H9 (cell line): ENCODE measurements at regions not wholly inside any gene's neighbourhood (a gene's known extent, or its start where the extent isn't known, plus 50 kb on each side); places are given as distances from the start of the nearest gene placed in this dataset.

Experiments used
- DNase-seq: peaks from one replicate; pipeline ENCODE4 v3.0.0-alpha.2; 2017
- H2AFZ ChIP-seq: one replicate; pipeline ENCODE4 v1.6.1; 2013; ENCODE audit warnings: mild to moderate bottlenecking, low read length, control low read depth, moderate library complexity
- H2AK5ac ChIP-seq: 2 replicates; pipeline ENCODE4 v1.6.1; 2013; ENCODE audit warnings: low read length, control low read depth, mixed read lengths; ENCODE audit not compliant: insufficient read length
- H2BK120ac ChIP-seq: one replicate; pipeline ENCODE4 v1.6.1; 2013; ENCODE audit warnings: low read depth, mild to moderate bottlenecking, low read length, control low read depth, inconsistent platforms; ENCODE audit not compliant: poor library complexity, severe bottlenecking
- H2BK12ac ChIP-seq: 2 replicates; pipeline ENCODE4 v1.6.1; 2013; ENCODE audit warnings: low read length, control low read depth, mixed read lengths, low read depth; ENCODE audit not compliant: insufficient read length
- H2BK15ac ChIP-seq: 2 replicates; pipeline ENCODE4 v1.6.1; 2013; ENCODE audit warnings: low read depth, low read length, control low read depth
- H2BK20ac ChIP-seq: one replicate; pipeline ENCODE4 v1.6.1; 2013; ENCODE audit warnings: low read depth, mild to moderate bottlenecking, low read length, control low read depth, inconsistent platforms; ENCODE audit not compliant: poor library complexity, severe bottlenecking
- H2BK5ac ChIP-seq: 2 replicates; pipeline ENCODE4 v1.6.1; 2013; ENCODE audit warnings: low read length, control low read depth, mixed read lengths; ENCODE audit not compliant: insufficient read length
- H3K14ac ChIP-seq: 2 replicates; pipeline ENCODE4 v1.6.1; 2013; ENCODE audit warnings: low read length, control low read depth; ENCODE audit not compliant: insufficient read depth
- H3K18ac ChIP-seq: 2 replicates; pipeline ENCODE4 v1.6.1; 2013; ENCODE audit warnings: low read depth, mild to moderate bottlenecking, mixed read lengths, low read length, control low read depth; ENCODE audit not compliant: insufficient read length
- H3K23ac ChIP-seq: 2 replicates; pipeline ENCODE4 v1.6.1; 2013; ENCODE audit warnings: low read length, control low read depth, mixed read lengths, low read depth; ENCODE audit not compliant: insufficient read length
- H3K23me2 ChIP-seq: 2 replicates; pipeline ENCODE4 v1.6.1; 2013; ENCODE audit warnings: low read depth, mild to moderate bottlenecking, mixed read lengths, low read length, control low read depth; ENCODE audit not compliant: insufficient read length, poor library complexity, severe bottlenecking
- H3K27ac ChIP-seq: 2 replicates; pipeline ENCODE4 v1.5.1; 2013; ENCODE audit warnings: low read length, control low read depth, mixed read lengths, low read depth; ENCODE audit not compliant: insufficient read length
- H3K27me3 ChIP-seq: 2 replicates; pipeline ENCODE4 v1.6.1; 2013; ENCODE audit warnings: low read length, control low read depth, inconsistent platforms; ENCODE audit not compliant: insufficient read depth
- H3K4ac ChIP-seq: 2 replicates; pipeline ENCODE4 v1.6.1; 2013; ENCODE audit warnings: low read depth, mild to moderate bottlenecking, control low read depth, inconsistent platforms, low read length, moderate library complexity
- H3K4me1 ChIP-seq: 2 replicates; pipeline ENCODE4 v1.6.1; 2013; ENCODE audit warnings: low read length, control low read depth, inconsistent platforms; ENCODE audit not compliant: insufficient read depth
- H3K4me2 ChIP-seq: 2 replicates; pipeline ENCODE4 v1.6.1; 2013; ENCODE audit warnings: low read length, control low read depth, mixed read lengths; ENCODE audit not compliant: insufficient read length, insufficient read depth
- H3K56ac ChIP-seq: 2 replicates; pipeline ENCODE4 v1.6.1; 2013; ENCODE audit warnings: low read depth, mild to moderate bottlenecking, mixed read lengths, low read length, control low read depth; ENCODE audit not compliant: insufficient read length
- H3K79me1 ChIP-seq: 2 replicates; pipeline ENCODE4 v1.6.1; 2013; ENCODE audit warnings: low read depth, mild to moderate bottlenecking, moderate library complexity, low read length, control low read depth, inconsistent platforms; ENCODE audit not compliant: insufficient read depth, poor library complexity, severe bottlenecking
- H3K79me2 ChIP-seq: 2 replicates; pipeline ENCODE4 v1.6.1; 2013; ENCODE audit warnings: low read length, control low read depth, inconsistent platforms; ENCODE audit not compliant: insufficient read depth
- H3K9ac ChIP-seq: 2 replicates; pipeline ENCODE4 v1.6.1; 2013; ENCODE audit warnings: low read length, control low read depth, mixed read lengths; ENCODE audit not compliant: insufficient read length; ENCODE audit errors: extremely low read depth
- H3K9me3 ChIP-seq: one replicate; pipeline ENCODE4 v1.6.1; 2013; ENCODE audit warnings: low read depth, low read length, inconsistent platforms; ENCODE audit not compliant: control insufficient read depth
- H3T11ph ChIP-seq: one replicate; pipeline ENCODE4 v1.6.1; 2013; ENCODE audit warnings: mild to moderate bottlenecking, low read length, control low read depth, inconsistent platforms
- H4K20me1 ChIP-seq: one replicate; pipeline ENCODE4 v1.6.1; 2013; ENCODE audit not compliant: control insufficient read depth, insufficient read length, insufficient read depth
- H4K5ac ChIP-seq: 2 replicates; pipeline ENCODE4 v1.6.1; 2013; ENCODE audit warnings: low read depth, mild to moderate bottlenecking, mixed read lengths, low read length, control low read depth; ENCODE audit not compliant: insufficient read length
- H4K8ac ChIP-seq: replicated peaks from 2 replicates; pipeline ENCODE4 v1.6.1; 2013; ENCODE audit warnings: low read length, control low read depth, mixed read lengths, low read depth; ENCODE audit not compliant: insufficient read length
- H4K91ac ChIP-seq: 2 replicates; pipeline ENCODE4 v1.6.1; 2013; ENCODE audit warnings: low read depth, mild to moderate bottlenecking, moderate library complexity, mixed read lengths, low read length, control low read depth; ENCODE audit not compliant: insufficient read length
- H3K27ac Mint-ChIP-seq, 3 experiments: 2 replicates in 2 of 3; 3 replicates in 1 of 3; pipeline ENCODE4 v1.8.0; 2020 to 2021; ENCODE audit warnings: mixed read lengths in 3 of 3, mild to moderate bottlenecking in 1 of 3, moderate library complexity in 1 of 3
- H3K27me3 Mint-ChIP-seq: 2 replicates; pipeline ENCODE4 v1.8.0; 2021; ENCODE audit warnings: low read depth, mild to moderate bottlenecking, moderate library complexity, mixed read lengths
- H3K36me3 Mint-ChIP-seq, 3 experiments: 2 replicates in 2 of 3; 3 replicates in 1 of 3; pipeline ENCODE4 v1.8.0; 2020 to 2021; ENCODE audit warnings: low read depth in 3 of 3, mixed read lengths in 3 of 3; ENCODE audit not compliant: insufficient read depth in 1 of 3
- H3K4me1 Mint-ChIP-seq, 2 experiments: 2 replicates each; pipeline ENCODE4 v1.8.0; 2020; ENCODE audit warnings: mixed read lengths in 2 of 2
- H3K4me3 Mint-ChIP-seq, 2 experiments: 2 replicates in 1 of 2; 3 replicates in 1 of 2; pipeline ENCODE4 v1.8.0; 2020 to 2021; ENCODE audit warnings: mild to moderate bottlenecking in 2 of 2, mixed read lengths in 2 of 2, moderate library complexity in 1 of 2
- H3K9me3 Mint-ChIP-seq, 2 experiments: 2 replicates in 1 of 2; 3 replicates in 1 of 2; pipeline ENCODE4 v1.8.0; 2020; ENCODE audit warnings: mild to moderate bottlenecking in 2 of 2, mixed read lengths in 2 of 2, moderate library complexity in 1 of 2
- CTCF ChIP-seq: fragments of 200-600 bp; sonication (generic); conservative IDR thresholded peaks from 3 replicates; pipeline ENCODE4 v1.8.0; 2021; ENCODE audit warnings: antibody characterized with exemption, mild to moderate bottlenecking
- WGBS: extraction: QIAGEN DNeasy Blood & Tissue Kit; methylation state at CpG from one replicate; pipeline ENCODE4 v1.1.7; 2013; ENCODE audit warnings: missing lambda C conversion rate, low lambda C conversion rate, mixed read lengths; ENCODE audit not compliant: insufficient read length; ENCODE audit errors: extremely low coverage; 5-methylcytosine and 5-hydroxymethylcytosine counted together

GRCh38 chr14:44763356-44763755, 198.4 kb downstream of the KLHL28 start:
- no peak overlapping the region for H3K4me3 Mint-ChIP-seq
- no peaks in the 10 kb centered on the region for H3K36me3 Mint-ChIP-seq
- Histone ChIP-seq H3K14ac (no peak overlapping the region), H2BK15ac (no peak overlapping the region), H4K8ac (no peak overlapping the region), H4K5ac (no peak overlapping the region), H3K9me3 (no peaks in the 10 kb centered on the region), H2BK120ac (no peak overlapping the region), H2BK20ac (no peak overlapping the region), H2BK5ac (no peak overlapping the region), H3K4me2 (no peak overlapping the region), H3T11ph (no peak overlapping the region), H2BK12ac (no peak overlapping the region), H3K27me3 (no peaks in the 10 kb centered on the region), H3K23me2 (no peaks in the 10 kb centered on the region), H4K20me1 (no peaks in the 10 kb centered on the region), H2AK5ac (no peak overlapping the region), H3K23ac (no peak overlapping the region), H3K18ac (no peak overlapping the region), H3K4me1 (no peaks in the 10 kb centered on the region), H2AFZ (no peak overlapping the region), H3K79me1 (no peaks in the 10 kb centered on the region), H3K79me2 (no peaks in the 10 kb centered on the region), H4K91ac (no peak overlapping the region), H3K27ac (no peak overlapping the region), H3K56ac (no peak overlapping the region), H3K9ac (no peak overlapping the region), H3K4ac (no peak overlapping the region)
- no CpG with 5 or more reads among the region's 1 CpG for WGBS
- H3K27me3 Mint-ChIP-seq: no peaks in the 10 kb centered on the region
- no peak for DNase-seq
- no peak for TF ChIP-seq CTCF
- H3K27ac Mint-ChIP-seq: no peak overlapping the region
- no peaks in the 10 kb centered on the region for H3K9me3 Mint-ChIP-seq
- H3K4me1 Mint-ChIP-seq: peaks cover 5 to 8% of the 10 kb centered on the region in 2 experiments
